GM18519 (cell line): ENCODE measurements at regions not wholly inside any gene's neighbourhood (a gene's known extent, or its start where the extent isn't known, plus 50 kb on each side); places are given as distances from the start of the nearest gene placed in this dataset.
A peak's percentile ranks its signal among the peaks of the same experiment; 100 is the strongest.

Source experiments
- ATAC-seq: cut with Tn5 transposase; IDR thresholded peaks from one replicate; pipeline ENCODE4 v1.9.1; 2021; ENCODE audit warnings: mild to moderate bottlenecking, moderate library complexity; ENCODE audit not compliant: unreplicated experiment, low FRiP score

DNA sequence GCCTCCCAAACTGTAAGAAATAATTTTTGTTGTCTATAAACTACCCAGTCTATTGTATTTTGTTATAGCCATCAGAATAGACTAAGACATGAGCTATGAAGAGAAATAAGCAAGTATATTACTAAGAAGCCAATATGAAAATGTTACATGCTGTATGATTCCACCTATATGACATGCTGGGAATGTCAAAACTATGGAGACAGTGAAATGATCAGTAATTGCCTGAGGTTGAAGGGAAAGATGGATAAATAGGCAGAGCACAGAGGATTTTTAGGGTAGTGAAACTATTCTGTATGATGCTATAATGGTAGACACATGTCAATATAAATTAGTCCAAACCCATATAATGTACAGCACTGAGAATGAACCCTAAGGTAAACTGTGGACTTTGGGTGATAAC is 261.3 kb upstream of the PCDH15 start:
- no peak for ATAC-seq

DNA sequence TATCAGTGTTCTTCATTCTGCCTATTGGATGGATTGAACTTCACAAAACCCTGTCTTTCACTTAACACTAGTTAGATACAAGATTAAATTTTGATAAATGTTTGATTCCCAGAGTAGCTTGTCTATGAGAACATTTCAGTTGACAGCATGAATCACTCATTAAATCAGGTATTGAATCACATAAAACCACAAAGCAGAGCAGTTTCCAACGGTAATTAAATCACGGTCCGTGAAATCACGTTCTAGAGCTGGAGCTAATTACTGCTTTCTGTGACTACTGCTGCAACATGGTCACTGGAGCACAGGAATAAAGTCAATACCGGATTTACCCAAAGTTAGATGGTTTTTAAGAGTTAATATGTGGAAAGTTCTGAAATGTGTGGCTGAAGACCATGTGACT is 257.8 kb upstream of the PCDH15 start:
- ATAC-seq, result no peak

DNA sequence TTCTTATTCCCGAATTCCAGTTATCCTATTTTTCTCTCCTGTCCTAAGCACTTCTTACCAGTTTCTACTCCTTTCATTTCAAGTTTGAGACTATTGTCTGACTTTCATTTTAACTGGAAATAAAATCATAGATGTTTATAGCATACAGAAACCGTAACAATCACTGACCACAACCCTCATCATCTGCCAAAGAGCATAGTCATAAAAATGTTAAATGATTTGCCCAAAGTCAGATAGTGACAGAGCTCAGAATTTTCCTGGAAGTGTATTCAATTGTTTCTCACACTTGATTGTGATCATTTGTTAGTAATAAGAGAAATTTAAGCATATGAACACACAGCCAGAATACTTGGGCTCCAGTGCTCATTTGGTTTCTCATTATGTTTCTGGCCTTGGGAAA is 250.5 kb upstream of the PCDH15 start:
- no peak for ATAC-seq

DNA sequence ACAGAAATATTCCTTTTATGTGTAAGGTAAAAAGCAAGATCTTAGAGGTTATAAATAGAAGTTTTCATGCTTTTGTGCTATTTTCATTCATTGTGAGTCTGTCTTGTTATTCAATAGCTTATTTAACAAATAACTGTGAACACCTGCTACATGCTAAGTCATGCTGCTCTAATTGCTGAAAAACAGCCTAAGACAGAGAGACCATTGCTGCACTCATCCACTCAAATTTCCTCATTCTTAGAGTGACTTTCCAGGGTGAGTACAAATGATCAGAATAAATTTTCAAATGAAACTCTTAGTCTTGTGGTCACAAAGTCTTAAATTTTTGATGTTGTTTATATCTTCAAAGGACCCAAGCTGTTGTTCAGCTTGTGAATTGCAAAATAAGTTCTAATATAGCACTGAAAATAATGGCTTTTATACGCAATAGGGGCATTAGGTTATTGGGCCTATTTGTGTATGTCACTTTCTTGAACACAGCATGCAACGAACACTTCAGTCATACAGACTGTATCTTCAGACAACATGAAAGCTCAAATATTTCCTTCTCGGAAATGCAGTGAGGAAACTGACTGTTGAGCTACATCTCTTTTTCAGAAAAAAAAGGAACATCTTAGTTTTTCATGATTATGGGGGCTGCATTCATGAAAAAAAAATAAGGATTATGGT is 247.9 kb upstream of the PCDH15 start:
- ATAC-seq, result no peak

DNA sequence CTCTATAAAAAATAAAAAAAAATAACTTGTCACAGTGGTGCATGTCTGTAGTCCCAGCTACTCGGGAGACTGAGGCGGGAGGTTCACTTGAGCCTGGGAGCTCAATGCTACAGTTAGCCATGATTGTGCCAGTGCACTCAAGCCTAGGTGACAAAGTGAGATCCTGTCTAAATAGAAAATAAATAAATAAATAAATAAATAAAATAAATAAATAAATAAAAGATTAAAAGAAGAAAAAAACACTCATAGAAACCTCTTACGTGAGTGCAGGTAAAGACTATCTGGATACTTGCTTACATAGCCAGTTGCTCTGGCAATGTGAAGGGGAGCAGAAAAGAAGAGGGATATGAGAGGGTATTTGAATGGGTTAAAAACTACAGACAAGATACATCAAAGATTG is 242.5 kb upstream of the PCDH15 start:
- no peak for ATAC-seq

DNA sequence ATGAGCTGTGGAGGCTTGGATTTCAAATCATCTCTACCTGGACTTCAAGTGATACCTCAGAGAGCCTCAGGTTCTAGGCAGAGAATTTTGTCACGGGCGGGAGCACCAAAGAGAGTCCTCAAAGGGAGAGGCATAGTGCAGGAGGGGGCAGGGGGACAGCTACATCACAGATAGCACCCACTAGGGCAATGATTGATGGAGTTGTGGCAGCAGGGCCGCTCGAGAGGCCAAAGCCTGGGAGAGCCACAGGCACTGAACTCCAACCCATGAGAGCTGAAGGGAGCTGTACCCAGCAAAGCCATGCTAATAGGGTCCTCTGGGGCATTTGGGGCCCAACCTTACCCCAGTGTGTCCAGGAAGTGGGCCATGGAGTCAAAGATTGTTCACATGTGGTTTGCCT is 232.0 kb upstream of the PCDH15 start:
- no peak for ATAC-seq

DNA sequence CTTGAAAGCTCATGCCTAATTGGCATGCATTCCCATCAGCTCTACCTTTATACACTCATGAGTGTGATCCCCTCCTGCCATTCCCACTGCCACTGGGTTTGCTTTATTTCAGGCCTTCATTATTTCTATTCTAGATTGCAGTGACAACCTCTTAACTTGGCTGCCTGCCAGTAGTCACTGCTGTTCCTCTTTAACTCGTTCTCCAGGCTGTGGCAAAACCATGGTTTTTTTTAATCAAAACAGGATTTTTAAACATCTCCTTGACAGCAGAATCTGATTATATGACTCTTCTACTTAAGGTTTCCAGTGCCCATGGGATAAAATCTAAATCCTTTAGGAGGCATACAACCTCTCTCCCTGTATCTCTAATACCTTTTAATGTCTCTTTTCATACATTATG is 223.7 kb upstream of the PCDH15 start:
- no peak for ATAC-seq

DNA sequence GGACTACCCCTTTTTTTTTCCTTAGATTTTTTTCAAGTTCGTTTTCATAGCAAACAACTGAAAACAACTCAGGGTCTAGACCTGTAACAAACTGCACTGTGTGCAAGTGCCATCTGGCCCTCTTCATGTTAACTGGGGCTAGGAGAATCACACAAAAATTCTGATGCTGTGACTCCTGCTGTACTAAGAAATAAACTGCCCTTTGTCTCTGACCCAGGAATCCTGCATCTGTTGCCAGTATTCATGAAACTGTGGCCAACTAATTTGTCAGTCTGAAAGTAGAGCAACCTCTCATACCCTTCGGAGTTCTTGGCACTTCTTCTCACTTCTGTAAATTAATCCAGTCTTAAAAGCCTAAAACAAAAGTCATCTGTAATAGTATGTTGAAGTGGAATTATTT is 218.4 kb upstream of the PCDH15 start:
- ATAC-seq, result no peak

DNA sequence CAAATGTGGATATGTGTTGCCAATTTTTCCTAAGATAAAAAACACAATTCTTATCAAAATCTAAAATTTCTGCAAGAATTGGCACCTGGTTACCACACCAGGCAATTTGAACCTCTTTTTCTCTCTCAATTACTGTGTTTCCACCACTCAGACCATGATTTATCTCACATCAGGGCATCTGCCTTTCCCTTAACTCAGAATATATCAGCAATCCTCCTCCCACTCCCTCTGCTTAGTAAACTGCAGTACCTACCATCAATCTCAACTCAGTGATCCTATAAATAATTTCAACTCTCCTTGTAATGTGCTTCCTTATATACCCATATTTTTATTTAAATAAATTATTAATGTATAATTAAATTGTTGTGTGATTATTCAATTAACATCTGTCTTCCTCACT is 212.3 kb upstream of the PCDH15 start:
- no peak for ATAC-seq

DNA sequence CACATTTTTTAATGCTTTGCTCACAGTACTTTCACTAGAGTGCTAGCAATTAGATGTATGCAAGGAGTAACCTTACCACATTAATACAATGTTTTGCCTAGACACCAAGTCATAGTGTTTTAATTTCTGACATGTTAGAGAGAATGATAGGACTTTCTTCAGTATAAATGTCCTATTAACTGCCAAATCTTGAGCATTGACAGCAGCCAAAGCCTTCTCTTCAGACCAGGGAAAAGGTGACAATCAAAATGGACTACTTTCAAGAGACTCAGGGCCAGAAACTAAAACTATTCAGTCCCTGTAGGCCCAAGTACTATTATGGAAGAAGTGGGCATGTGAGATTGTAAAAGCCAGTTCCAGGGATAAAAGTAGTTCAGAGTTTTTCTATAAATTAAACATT is 201.4 kb upstream of the PCDH15 start:
- no peak for ATAC-seq

DNA sequence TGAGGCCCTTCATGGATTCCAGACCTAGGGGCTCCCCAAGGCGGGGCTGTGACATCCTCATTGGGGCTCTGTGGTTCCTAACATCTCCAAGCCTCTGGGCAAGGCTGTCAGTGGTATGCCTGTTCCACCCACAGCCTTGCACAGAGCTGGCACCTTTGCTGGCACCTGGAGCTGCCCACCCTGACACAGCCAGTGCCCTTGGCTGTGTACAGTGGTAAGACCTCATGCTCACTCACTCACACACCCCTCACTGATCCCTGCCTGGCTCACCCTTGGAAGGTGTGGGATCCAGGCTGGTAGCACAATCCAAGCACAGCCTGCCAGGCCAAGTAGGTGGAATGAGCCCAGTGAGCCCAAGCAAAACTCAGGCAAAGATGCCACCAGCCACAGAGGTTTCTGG is 200.4 kb upstream of the PCDH15 start:
- no peak for ATAC-seq

DNA sequence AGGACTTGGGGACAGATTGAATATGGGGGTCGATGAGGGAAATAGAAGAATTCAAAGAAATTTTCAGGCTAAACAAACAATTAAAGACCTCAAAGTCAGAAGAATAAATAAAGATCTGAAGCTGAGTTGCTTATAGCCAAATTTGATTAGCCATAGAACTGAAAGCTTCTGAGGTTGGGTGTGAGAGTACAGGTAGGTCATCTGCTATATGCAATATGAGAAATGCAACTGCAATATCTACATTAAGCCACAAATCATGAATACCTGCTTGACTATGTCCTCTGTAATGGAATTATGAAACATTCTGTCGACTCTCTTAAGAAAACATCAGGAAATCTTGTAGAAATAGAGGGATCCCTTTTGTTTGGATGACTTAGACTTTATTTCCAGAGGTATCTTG is 192.1 kb upstream of the PCDH15 start:
- ATAC-seq, result no peak

DNA sequence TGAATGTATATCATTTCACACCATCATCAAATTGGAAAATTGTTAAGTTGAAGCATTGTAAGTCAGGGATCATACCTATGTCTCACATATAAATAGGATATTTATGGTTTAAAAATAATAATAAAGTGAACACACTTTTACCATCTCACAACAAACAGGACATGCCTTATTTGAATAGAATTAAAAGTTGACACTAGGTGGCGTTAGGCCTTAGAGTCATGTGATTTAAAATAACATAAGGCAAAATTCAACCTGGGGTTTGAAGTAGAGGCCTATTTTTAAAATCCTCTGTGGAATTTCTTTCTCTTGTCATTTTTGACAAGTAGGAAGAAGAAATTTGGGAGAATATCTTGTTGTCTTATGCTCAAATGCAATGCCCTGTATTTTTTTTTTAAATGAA is 184.7 kb upstream of the PCDH15 start:
- ATAC-seq, result peak; percentile 51

DNA sequence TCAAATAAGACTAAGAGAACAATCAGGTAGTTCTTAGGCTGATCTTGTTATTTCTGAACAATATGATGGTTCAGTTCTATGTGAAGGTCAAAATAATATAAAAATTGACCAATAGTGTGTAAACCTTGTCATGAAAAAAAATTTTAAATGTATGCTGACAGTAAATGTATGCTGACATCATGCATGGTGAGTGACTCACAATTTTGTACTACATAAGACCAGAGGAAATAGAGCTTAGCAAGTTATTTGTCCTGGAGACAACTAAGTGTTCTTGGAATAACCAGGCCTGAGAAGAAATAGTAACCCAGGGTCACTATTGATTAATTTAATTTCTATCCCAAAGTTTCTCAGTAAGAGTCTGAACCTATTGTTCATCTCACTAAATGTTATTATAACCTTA is 182.2 kb upstream of the PCDH15 start:
- ATAC-seq, result no peak

DNA sequence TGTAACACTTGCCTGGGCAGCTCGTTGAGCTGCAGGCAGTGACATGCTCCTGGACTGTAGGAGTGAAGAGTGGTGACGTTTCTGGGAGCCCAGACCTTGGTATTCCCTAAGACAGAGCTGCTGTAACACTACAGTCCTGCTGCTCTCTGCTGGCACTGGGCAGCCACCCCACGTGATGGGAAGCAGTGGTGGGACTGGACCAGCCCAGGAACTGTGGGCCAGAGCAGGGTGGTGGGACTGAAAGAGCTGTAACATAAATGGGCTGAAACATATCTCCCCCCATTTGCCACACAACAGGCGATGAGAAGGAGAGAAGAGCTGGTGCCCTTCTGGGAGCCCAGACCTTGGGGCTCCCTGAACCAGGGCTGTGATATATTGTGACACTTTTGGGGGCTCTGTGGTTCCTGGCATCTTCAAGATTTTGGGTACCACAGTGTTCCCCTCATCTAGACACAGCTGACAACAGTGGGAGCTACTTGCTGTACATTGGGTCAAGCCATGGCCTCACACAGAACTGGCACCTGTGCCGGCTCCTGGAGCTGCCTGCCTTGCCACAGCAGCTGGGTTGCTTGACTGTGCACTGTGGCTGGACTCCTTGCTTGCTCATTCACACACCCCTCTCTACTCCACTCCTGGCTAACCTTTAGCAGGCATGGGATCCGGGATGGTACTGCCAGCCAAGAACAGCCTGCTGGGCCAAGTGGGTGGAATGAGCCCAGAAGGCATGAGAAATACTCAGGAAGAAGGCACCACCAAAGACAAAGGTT is 161.3 kb upstream of the PCDH15 start:
- no peak for ATAC-seq

DNA sequence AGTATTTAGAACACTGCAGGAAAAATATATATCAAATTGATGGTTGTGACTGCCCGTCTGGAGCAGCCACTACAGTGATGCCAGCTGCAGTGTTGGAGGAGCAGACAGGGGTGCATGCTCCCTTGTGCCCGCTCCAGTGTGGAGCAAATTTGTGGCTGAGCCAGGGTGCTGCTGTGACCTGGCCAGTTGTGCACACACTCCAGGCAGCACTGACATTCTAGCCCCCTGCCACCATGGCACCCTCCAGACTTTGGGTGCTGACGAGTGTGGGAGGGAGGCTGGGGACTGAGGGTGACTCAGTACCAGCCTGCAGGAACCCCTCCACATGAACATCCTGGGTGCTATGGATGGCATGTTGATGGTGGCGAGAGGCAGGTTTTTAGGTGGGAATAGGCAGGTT is 160.0 kb upstream of the PCDH15 start:
- ATAC-seq, result no peak

DNA sequence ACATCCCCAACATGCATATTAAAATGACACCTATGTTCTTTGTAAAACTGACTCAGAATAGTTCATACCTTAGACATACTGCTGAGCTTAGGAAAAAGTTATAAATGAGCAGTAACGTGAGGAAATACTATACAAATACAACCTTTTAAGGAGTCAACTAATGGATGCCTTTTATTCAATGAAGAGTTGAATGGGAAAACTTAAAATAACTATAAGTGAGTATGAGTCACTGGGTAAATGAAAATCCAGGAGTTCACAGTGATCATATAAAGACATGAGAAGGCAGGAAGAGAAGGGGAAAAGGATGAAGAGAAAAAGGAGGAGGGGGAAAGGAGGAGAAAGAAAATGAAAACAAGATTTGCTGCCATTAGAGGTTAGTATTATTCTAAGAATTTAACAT is 157.8 kb upstream of the PCDH15 start:
- ATAC-seq, result no peak

DNA sequence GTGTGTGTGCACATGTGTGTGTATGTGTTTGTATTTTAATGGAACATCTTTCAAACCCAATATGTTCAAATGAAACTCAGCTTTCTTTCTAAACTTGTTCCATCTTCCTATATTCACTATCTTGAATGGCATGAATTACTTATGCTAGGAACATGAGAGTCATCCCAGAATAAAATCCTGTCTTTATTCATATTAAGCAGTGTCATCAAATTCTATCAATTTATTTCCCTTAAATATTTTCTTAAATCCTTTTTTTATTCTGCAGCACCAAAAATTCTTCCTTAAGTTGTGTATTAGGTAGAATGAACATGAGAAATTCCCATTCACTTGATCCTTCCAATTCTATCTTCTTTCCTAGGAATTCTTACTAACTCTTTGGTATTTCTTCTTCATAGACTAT is 146.6 kb upstream of the PCDH15 start:
- no peak for ATAC-seq

DNA sequence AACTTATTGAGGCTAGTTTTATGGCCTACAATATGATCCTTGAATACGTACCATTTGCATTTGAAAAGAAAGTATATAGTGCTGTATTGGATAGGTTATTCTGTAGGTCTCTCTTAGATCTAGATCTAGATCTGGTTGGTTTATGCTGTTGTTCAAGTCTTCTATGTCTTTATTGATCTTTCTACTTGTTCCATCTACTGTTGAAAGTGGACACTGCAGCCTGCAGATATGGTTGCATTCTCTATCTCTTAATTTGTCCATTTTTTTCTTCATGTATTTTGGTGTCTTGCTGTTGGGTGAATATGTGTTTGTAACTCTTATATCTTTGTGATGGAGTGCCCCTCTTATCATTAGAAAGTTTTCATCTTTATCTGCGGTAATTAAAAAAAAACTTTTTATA is 139.4 kb upstream of the PCDH15 start:
- ATAC-seq, result no peak

DNA sequence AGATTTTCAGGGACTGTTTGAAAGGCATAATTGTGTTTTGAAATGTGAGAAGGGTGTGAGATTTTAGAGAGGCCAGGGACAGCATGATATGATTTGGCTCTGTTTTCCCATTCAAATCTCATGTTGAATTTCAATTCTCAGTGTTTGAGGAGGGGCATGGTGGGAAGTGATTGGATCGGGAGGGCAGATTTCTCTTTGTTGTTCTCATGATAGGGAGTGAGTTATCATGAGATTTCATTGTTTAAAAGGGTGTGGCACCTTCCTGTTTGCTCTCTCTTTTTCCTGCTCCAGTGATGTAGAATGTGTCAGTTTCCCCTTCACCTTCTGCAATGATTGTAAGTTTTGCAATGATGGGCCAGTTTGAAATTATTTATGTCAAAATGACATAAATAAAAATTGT is 113.0 kb upstream of the PCDH15 start:
- ATAC-seq, result no peak

DNA sequence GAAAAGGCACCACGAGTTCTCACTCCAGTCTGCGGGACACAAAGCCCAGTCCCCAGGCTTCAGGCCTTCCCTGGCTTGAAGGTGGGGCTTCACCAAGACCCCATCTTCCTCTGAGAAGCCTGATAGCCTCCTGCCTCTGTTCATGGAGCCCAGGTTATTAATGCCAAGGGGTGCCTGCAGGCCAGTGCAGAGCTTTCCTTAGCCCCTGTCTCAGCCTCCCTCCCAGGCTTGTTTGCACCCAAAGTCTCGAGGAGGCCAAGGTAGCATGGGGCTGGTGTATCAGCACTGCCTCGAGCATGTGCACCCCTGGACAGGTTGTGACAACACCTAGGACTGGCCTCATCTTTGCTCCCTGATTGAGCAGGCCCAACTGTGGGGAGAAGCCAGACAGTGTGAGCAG is 108.1 kb upstream of the PCDH15 start:
- no peak for ATAC-seq

DNA sequence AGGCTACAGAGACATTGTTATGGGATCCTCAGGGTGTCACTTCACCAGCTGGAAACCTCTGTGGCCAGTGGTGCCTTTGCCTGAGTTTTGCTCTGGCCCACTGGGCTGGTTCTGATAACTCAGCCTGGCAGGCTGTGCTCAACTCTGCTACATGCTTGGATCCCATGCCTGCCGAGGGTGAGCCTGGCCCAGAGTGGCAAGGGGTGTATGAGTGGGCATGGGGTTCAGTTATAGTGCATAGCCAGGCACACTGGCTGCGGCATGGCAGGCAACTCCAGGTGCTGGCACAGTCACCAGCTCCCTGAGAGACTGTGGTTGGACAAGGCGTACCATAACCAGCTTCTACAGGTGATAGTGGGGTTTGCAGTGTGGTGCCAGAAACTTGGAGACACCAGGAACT is 107.0 kb upstream of the PCDH15 start:
- ATAC-seq, result no peak
